CD4-positive, alpha-beta T cell (primary cell): ENCODE measurements at regions not wholly inside any gene's neighbourhood (a gene's known extent, or its start where the extent isn't known, plus 50 kb on each side); places are given as distances from the start of the nearest gene placed in this dataset.
A peak's percentile ranks its signal among the peaks of the same experiment; 100 is the strongest.

Experiments
- ATAC-seq: fragments of 200-7000 bp; cut with Tn5 transposase; one replicate; pipeline ENCODE4 v1.10.0; 2022; ENCODE audit warnings: mild to moderate bottlenecking; ENCODE audit not compliant: poor library complexity
- CTCF ChIA-PET: fragments of 350-600 bp; sonication (Branson Sonifier 250); formaldehyde crosslinking; loops from one replicate; lab custom pipeline; 2021; ENCODE audit warnings: antibody characterized with exemption, inconsistent platforms; lab: Charles Lee
- POLR2A ChIA-PET: fragments of 350-600 bp; sonication (Branson Sonifier 250); formaldehyde crosslinking; loops from one replicate; lab custom pipeline; 2021; ENCODE audit warnings: antibody characterized with exemption, inconsistent platforms; lab: Charles Lee
- DNase-seq, 14 experiments: peaks; one replicate each; pipeline ENCODE4 v3.0.0-alpha.2; 2013 to 2020; ENCODE audit warnings: mixed read lengths in 2 of 14
- H3K27ac ChIP-seq, 2 donors: one replicate each; pipeline versions ENCODE4 v1.5.1 to v1.7.0; 2013; ENCODE audit warnings: low read length in 2 of 2, low read depth in 1 of 2, mild to moderate bottlenecking in 1 of 2
- H3K27me3 ChIP-seq, 2 experiments: 1 replicate in 1 of 2; 2 replicates in 1 of 2; pipeline versions ENCODE4 v1.6.1 to v1.7.0; 2013; ENCODE audit warnings: low read length in 2 of 2, control low read depth in 1 of 2, mild to moderate bottlenecking in 1 of 2, moderate library complexity in 1 of 2; ENCODE audit not compliant: insufficient read depth in 2 of 2, control insufficient read depth in 1 of 2
- H3K36me3 ChIP-seq: one replicate; pipeline ENCODE4 v1.6.1; 2013; ENCODE audit warnings: low read length, control low read depth; ENCODE audit not compliant: insufficient read depth
- H3K4me1 ChIP-seq: one replicate; pipeline ENCODE4 v1.6.1; 2013; ENCODE audit warnings: low read length, control low read depth; ENCODE audit not compliant: insufficient read depth
- H3K4me3 ChIP-seq: one replicate; pipeline ENCODE4 v1.5.1; 2013; ENCODE audit warnings: mild to moderate bottlenecking, low read length, moderate library complexity
- H3K9me3 ChIP-seq, 2 experiments: 1 replicate in 1 of 2; 2 replicates in 1 of 2; pipeline versions ENCODE4 v1.6.1 to v1.7.0; 2013; ENCODE audit warnings: low read length in 2 of 2, mild to moderate bottlenecking in 2 of 2, control low read depth in 1 of 2, moderate library complexity in 1 of 2; ENCODE audit not compliant: control insufficient read depth in 1 of 2, insufficient read depth in 1 of 2
- H3K27ac Mint-ChIP-seq: one replicate; pipeline ENCODE4 v1.8.0; 2020; ENCODE audit warnings: mixed read lengths
- H3K27me3 Mint-ChIP-seq: one replicate; pipeline ENCODE4 v1.8.0; 2021; ENCODE audit warnings: mixed read lengths
- H3K36me3 Mint-ChIP-seq: one replicate; pipeline ENCODE4 v1.8.0; 2021; ENCODE audit warnings: low read depth, mixed read lengths
- H3K4me1 Mint-ChIP-seq: one replicate; pipeline ENCODE4 v1.8.0; 2021; ENCODE audit warnings: low read depth, mixed read lengths
- H3K4me3 Mint-ChIP-seq: one replicate; pipeline ENCODE4 v1.8.0; 2020; ENCODE audit warnings: mild to moderate bottlenecking, mixed read lengths
- H3K9me3 Mint-ChIP-seq: one replicate; pipeline ENCODE4 v1.8.0; 2020; ENCODE audit warnings: mixed read lengths
- CTCF ChIP-seq: fragments of 200-600 bp; IDR thresholded peaks from one replicate; pipeline ENCODE4 v1.8.0; 2022; ENCODE audit warnings: antibody characterized with exemption, mild to moderate bottlenecking
- intact Hi-C, 2 experiments: fragments of 100-400 bp; cut with DNase I in 1 of 2; cut with micrococcal nuclease in 1 of 2; formaldehyde crosslinking; loops; one replicate each; pipeline versions ENCODE4 v1.15.1 to v1.9.0; 2023 to 2025; cut with DNase I, micrococcal nuclease

GRCh38 chr5:85305766-85306165 lies 921.1 kb upstream of the EDIL3 start:
- H3K4me3 ChIP-seq = no peak overlapping the region
- ChIA-PET POLR2A (no interaction called here), CTCF (interaction anchor here (0.6 kb wide), 1 partner anchor 153 kb away, joined by 3 read pairs; no protein-coding TSS in a partner anchor)
- ATAC-seq (no peak), DNase-seq (no peak)
- H3K4me1 Mint-ChIP-seq = no peaks in the 10 kb centered on the region
- no peak overlapping the region for H3K27ac Mint-ChIP-seq
- no peak for TF ChIP-seq CTCF
- H3K27me3 ChIP-seq = no peaks in the 10 kb centered on the region
- H3K36me3 ChIP-seq = no peaks in the 10 kb centered on the region
- intact Hi-C loops = no loop called here
- H3K9me3 ChIP-seq = no peaks in the 10 kb centered on the region
- no peaks in the 10 kb centered on the region for H3K27me3 Mint-ChIP-seq
- peaks cover 3% of the 10 kb centered on the region for H3K9me3 Mint-ChIP-seq
- H3K36me3 Mint-ChIP-seq = no peaks in the 10 kb centered on the region
- no peaks in the 10 kb centered on the region for H3K4me1 ChIP-seq
- H3K4me3 Mint-ChIP-seq = no peak overlapping the region
- no peak overlapping the region for H3K27ac ChIP-seq

GRCh38 chr5:85311536-85311935 lies 926.9 kb upstream of the EDIL3 start:
- no peak for TF ChIP-seq CTCF
- H3K9me3 ChIP-seq = peaks cover 4 to 12% of the 10 kb centered on the region in 2 experiments
- Mint-ChIP-seq H3K36me3 (no peaks in the 10 kb centered on the region), H3K9me3 (peaks cover 6% of the 10 kb centered on the region), H3K4me3 (no peak overlapping the region), H3K27ac (no peak overlapping the region), H3K27me3 (no peaks in the 10 kb centered on the region), H3K4me1 (no peaks in the 10 kb centered on the region)
- no peak overlapping the region for H3K27ac ChIP-seq
- no peaks in the 10 kb centered on the region for H3K4me1 ChIP-seq
- intact Hi-C loops = no loop called here
- H3K36me3 ChIP-seq = no peaks in the 10 kb centered on the region
- ATAC-seq = no peak
- ChIA-PET POLR2A (no interaction called here), CTCF (no interaction called here)
- DNase-seq = peak in 1 of 14 experiments; percentile 6
- H3K27me3 ChIP-seq = no peaks in the 10 kb centered on the region
- H3K4me3 ChIP-seq = no peak overlapping the region

GRCh38 chr5:85320495-85320894 lies 935.8 kb upstream of the EDIL3 start:
- CTCF ChIA-PET = no interaction called here
- no peaks in the 10 kb centered on the region for H3K4me1 Mint-ChIP-seq
- H3K9me3 Mint-ChIP-seq = peaks cover 2% of the 10 kb centered on the region
- Histone ChIP-seq H3K4me3 (no peak overlapping the region), H3K27ac (no peak overlapping the region), H3K36me3 (no peaks in the 10 kb centered on the region), H3K9me3 (no peaks in the 10 kb centered on the region), H3K27me3 (no peaks in the 10 kb centered on the region), H3K4me1 (no peaks in the 10 kb centered on the region)
- no peak overlapping the region for H3K4me3 Mint-ChIP-seq
- no peak for ATAC-seq
- H3K36me3 Mint-ChIP-seq = no peaks in the 10 kb centered on the region
- no peak overlapping the region for H3K27ac Mint-ChIP-seq
- DNase-seq = no peak
- no peak for TF ChIP-seq CTCF
- no peaks in the 10 kb centered on the region for H3K27me3 Mint-ChIP-seq
- intact Hi-C loops = no loop called here
- POLR2A ChIA-PET = no interaction called here
